AG09319 (cell line): ENCODE measurements at regions not wholly inside any gene's neighbourhood (a gene's known extent, or its start where the extent isn't known, plus 50 kb on each side); places are given as distances from the start of the nearest gene placed in this dataset.

ENCODE experiments used
- DNase-seq: peaks from one replicate; pipeline ENCODE4 v3.0.0-alpha.2; 2010; ENCODE audit warnings: low read depth; ENCODE audit errors: extremely low read depth
- CTCF ChIP-seq: IDR thresholded peaks from 2 replicates; pipeline ENCODE4 v1.5.1; 2011; ENCODE audit warnings: low read depth, mild to moderate bottlenecking, inconsistent platforms, low read length, moderate library complexity

DNA sequence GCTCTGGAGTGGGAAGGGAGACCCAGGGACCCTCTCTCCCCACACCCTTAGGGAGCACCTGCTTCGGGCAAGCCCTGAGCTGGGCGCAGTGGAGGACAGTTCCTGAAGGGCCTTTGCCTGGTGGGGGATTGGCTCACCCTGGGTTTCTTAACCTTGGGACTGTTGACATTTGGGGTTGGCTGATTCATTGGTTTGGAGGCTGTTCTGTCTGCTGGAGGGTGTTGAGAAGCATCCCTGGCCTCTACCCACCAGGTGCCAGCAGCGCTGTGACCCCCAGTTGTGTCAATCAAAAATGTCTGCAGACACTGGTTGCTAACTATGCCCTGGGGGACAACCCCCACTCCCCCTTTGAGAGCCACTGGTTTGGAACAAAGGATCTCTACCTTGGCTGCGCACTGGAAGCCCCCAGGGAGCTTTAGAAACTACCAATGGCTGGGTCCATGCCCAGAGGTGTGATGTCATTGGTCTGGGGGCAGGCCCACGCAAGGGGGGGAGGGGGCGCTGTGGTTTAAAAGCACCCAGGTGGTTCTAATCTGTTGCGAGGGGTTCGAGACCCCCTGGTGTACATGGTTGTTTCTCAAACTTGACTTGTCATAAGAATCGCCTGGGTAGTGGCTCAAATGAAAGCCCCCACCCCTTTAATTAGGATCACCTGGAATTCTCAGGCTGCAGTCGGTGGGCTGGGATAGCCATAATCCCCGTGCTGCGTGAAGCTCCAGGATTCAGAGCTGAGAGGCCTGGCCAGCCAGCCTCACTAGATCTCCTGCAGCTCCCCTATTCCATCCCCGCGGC lies 151.9 kb upstream of the GSE1 start:
- DNase-seq, result no peak
- no peak for TF ChIP-seq CTCF

- DNase-seq, result no peak
- TF ChIP-seq CTCF, result no peak
Measured at GRCh38 chr16:85461814-85462713, 151.1 kb upstream of the GSE1 start.

DNA sequence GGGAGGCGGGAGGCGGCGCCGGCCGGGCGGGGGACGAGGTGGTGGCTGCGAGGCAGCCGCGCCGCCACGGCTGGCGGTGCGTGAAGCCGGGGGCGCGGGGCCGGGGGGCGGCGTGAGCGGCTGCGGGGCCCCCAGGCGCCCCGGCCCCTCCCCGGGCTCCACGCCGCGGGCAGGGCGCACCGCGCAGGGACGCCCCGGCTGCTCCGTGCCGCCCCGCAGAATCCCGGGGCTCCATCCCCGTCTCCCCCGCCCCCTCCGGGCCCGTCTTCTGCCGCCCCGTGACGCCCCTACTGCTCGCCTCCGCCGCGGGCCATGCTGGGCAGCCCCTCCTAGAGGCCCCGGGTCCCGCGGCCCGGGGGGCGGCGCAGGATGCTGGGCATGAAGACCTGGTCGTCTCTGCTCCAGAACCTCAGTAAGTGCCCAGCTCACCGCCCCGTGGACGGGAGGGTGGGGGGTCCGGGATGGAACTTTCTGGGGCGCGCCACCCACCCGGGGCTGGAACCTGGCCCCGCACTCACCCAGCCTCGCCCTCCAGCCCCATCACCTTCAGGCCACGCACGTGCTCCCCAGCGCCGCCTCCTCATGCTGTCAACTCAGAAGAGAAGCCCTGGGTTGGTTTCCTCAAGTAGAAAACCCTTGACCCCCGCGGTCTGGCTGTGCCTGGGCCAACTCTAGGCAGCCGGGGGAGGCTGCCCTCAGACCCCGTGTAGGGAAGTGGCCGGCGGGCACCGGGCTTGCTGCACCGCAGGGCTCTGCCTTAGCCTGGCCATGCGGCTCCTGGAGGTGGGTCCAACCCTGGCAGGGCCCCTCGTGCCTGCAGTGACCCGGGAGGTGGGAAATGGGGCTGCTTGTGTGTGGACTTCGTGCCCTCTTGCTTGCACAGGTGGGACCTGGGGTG lies 150.2 kb upstream of the GSE1 start:
- TF ChIP-seq CTCF, result no peak
- no peak for DNase-seq

DNA sequence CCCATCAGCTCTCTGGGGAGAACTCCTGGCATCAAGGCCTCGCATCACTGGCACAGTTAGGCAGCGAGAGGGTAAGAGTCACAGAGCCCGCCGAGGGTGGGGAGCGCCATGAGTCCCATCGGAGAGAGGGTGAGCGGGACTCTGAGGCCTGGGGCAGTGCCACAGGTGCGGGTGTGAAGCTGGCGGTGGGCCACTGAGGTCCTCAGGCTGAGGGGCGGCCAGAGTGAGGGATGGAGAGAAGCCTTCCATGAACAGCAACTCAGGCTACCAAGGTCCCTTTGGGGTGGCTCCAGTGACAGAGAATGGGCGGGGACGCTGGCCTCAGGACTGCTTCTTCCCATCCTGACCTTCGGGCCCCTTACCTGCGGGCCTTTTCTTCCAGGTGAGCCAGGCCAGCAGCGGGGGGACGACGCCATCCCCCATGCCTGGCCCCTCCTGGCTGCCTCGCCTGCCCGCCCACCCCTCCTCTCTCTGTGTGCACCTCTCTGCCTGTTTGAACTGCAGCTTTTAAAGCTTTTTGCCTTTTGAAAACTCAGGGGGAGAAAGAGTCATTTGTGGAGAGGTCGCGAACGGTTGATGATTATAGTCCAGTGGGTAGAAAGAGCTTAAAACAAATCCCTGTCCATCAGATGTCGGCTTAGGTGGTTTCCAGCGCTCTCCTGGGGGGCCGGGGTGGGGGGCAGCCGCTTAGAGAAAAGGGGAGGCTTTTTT lies 149.3 kb upstream of the GSE1 start:
- no peak for DNase-seq
- no peak for TF ChIP-seq CTCF

- no peak for DNase-seq
- TF ChIP-seq CTCF, result no peak
Measured at GRCh38 chr16:85464383-85465305, 148.5 kb upstream of the GSE1 start.
